Right forelimb (tissue), 1 donor: ENCODE measurements at regions not wholly inside any gene's neighbourhood (a gene's known extent, or its start where the extent isn't known, plus 50 kb on each side); places are given as distances from the start of the nearest gene placed in this dataset.
"Not testable (repeated sequence)": the region's sequence is repeated elsewhere in the genome, so short reads cannot be mapped to it uniquely, and the experiment has no call there.

Experiments used
- DNase-seq: peaks from one replicate; pipeline ENCODE4 v3.0.0-alpha.2; 2018

- no peak for DNase-seq
Observed at GRCh38 chr5:92086059-92086811, 703.1 kb upstream of the ARRDC3 start.

- DNase-seq: no peak
Observed at GRCh38 chr5:92081958-92082712, 699.0 kb upstream of the ARRDC3 start.

GRCh38 chr5:92070786-92071185 lies 687.7 kb upstream of the ARRDC3 start:
- DNase-seq: no peak

- DNase-seq: no peak
Observed at GRCh38 chr5:92064993-92065392, 681.9 kb upstream of the ARRDC3 start.

GRCh38 chr5:92051741-92052140 lies 668.6 kb upstream of the ARRDC3 start:
- DNase-seq: no peak

GRCh38 chr5:92050970-92051369 lies 667.9 kb upstream of the ARRDC3 start:
- no peak for DNase-seq

- DNase-seq: no peak
Observed at GRCh38 chr5:92041911-92042660, 659.0 kb upstream of the ARRDC3 start.

- no peak for DNase-seq
Observed at GRCh38 chr5:92041206-92041605, 658.1 kb upstream of the ARRDC3 start.

- DNase-seq: not testable (repeated sequence)
Observed at GRCh38 chr5:92029792-92030191, 646.7 kb upstream of the ARRDC3 start.

- no peak for DNase-seq
Observed at GRCh38 chr5:92023555-92023954, 640.4 kb upstream of the ARRDC3 start.

- no peak for DNase-seq
Observed at GRCh38 chr5:92023141-92023471, 640.0 kb upstream of the ARRDC3 start.

GRCh38 chr5:92022415-92023140 lies 639.5 kb upstream of the ARRDC3 start:
- no peak for DNase-seq

- DNase-seq: no peak
Observed at GRCh38 chr5:92019376-92019990, 636.4 kb upstream of the ARRDC3 start.

GRCh38 chr5:92017776-92018175 lies 634.7 kb upstream of the ARRDC3 start:
- DNase-seq: no peak

- not testable (repeated sequence) for DNase-seq
Observed at GRCh38 chr5:92011845-92012244, 628.7 kb upstream of the ARRDC3 start.

- DNase-seq: no peak
Observed at GRCh38 chr5:92003806-92004205, 620.7 kb upstream of the ARRDC3 start.

GRCh38 chr5:92002721-92003274 lies 619.7 kb upstream of the ARRDC3 start:
- DNase-seq: no peak

- no peak for DNase-seq
Observed at GRCh38 chr5:91998774-91999173, 615.7 kb upstream of the ARRDC3 start.

GRCh38 chr5:91983869-91984268 lies 600.8 kb upstream of the ARRDC3 start:
- no peak for DNase-seq

GRCh38 chr5:91978221-91978882 lies 595.2 kb upstream of the ARRDC3 start:
- no peak for DNase-seq

GRCh38 chr5:91977579-91977978 lies 594.5 kb upstream of the ARRDC3 start:
- DNase-seq: no peak

- no peak for DNase-seq
Observed at GRCh38 chr5:91976451-91976850, 593.3 kb upstream of the ARRDC3 start.
